Vagina (tissue), 2 donors: ENCODE measurements at regions not wholly inside any gene's neighbourhood (a gene's known extent, or its start where the extent isn't known, plus 50 kb on each side); places are given as distances from the start of the nearest gene placed in this dataset.

ENCODE experiments used
- CTCF ChIP-seq, 3 experiments: fragments of 450-650 bp in 2 of 3; fragments of 200-600 bp in 1 of 3; sonication (generic) in 1 of 3; IDR thresholded peaks; one replicate each; pipeline ENCODE4 v1.5.1; 2017 to 2019; ENCODE audit warnings: antibody characterized with exemption in 3 of 3, mild to moderate bottlenecking in 2 of 3, moderate library complexity in 2 of 3
- POLR2AphosphoS5 ChIP-seq, 2 donors: sonication (generic); formaldehyde crosslinking; IDR thresholded peaks; one replicate each; pipeline ENCODE4 v1.9.0; 2017; ENCODE audit warnings: antibody characterized with exemption in 2 of 2, mild to moderate bottlenecking in 2 of 2, low read depth in 1 of 2; ENCODE audit not compliant: insufficient read depth in 1 of 2

- TF ChIP-seq CTCF (IDR thresholded peaks at IDR 0.05) (no peak), POLR2AphosphoS5 (IDR thresholded peaks at IDR 0.05; ENCODE audit: insufficient read depth in 1 of 2, low read depth in 1 of 2) (no peak)
Measured at GRCh38 chr7:13802651-13803050, 186.8 kb downstream of the ETV1 start.
